Kidney glomerular epithelial cell (primary cell): ENCODE measurements at regions not wholly inside any gene's neighbourhood (a gene's known extent, or its start where the extent isn't known, plus 50 kb on each side); places are given as distances from the start of the nearest gene placed in this dataset.

Source experiments
- DNase-seq: peaks from one replicate; lab custom pipeline; 2025; lab: John Stamatoyannopoulos, UW

DNA sequence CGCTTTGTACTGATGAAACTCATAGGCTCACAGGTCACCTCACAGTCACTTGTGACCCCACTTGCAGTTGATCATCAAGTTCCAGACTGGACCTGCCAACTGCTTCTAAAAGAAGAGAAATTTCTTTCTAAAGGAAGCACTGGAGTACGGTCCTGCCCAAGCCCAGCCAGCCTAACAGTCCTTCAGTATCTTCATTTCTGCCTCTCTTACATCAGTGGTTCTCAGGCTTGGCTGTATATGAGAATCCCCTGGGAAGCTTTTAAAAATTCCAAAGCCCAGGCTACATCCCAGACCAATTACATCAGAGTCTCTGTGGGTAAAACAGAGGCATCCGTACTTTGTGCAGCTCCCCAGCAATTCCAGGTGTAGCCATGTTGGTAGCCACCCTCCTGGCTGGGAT, 282.1 kb downstream of the NFIB start:
- no peak for DNase-seq

DNA sequence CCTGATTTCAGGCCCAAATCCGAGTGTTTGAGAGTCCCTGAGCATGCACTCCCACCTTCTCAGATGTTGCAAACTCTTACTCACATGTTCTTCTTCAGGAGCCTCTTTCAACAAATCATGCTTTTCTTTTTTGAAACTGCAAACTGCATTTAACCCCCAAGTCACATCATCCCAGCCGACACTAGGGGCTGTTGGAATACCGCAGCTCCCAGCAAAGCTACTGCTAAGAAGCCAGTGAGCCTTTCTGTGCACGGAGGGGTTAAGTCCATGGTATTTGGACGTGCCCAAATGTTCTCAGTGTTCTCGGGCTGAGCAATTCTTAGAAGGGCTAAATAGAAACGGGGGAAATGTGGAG, 282.9 kb downstream of the NFIB start:
- DNase-seq = no peak

DNA sequence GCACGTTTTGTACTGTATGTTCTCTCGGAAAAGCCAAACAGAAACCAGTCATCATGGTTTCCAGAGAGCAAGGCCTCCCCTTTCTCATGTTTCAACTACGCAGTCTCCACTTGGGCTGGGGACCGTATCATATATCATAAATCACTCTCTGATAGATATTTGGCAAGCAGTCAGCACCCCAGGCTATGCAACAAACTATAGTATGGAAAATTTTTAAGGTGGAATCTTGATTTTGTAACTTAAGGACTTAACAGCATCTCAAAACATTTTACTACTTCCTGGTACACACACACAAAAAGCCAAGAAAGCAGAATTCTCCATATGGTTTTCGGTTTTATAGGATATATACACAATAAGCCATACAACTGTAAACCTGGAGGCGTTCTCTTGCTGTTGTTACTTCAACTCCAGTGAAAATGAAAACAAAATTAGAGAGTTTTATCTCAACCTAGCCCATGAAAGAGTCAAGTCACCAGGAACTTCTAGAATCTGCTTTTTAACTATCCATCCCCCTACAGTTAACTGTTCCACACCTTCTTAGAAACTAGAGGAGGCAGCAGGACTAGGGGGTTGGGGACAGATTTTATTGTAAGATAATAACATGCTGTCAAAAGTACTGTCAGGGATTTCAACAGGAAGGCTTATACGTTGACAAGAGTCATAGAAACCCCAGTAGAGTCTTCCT, 283.4 kb downstream of the NFIB start:
- DNase-seq = no peak

DNA sequence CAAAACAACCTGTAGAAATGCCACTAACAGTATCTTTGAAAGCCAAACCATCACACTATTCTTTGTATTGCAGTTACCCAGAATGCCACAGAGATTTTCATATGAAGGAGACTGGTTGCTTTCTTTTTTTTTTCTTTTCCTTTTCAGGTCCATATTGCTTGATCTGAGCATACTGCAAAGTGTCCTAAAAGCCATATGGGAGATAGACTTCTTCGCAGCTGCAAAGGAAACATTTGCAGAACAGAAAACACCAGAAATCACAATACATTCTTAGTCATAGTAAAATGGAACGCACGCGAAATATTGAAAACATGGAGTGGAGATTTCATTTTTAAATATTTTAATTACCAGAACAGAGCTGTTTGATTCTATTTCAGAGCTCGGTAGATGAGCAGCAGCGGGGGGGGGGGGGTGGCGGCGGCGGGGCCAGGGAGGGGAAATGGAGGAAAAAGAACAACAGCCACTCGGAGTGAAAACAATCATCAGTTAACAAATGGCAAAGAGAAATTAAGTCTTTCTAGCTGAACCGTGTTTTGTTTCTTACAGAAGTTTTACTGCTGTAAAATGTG, 284.1 kb downstream of the NFIB start:
- no peak for DNase-seq

DNA sequence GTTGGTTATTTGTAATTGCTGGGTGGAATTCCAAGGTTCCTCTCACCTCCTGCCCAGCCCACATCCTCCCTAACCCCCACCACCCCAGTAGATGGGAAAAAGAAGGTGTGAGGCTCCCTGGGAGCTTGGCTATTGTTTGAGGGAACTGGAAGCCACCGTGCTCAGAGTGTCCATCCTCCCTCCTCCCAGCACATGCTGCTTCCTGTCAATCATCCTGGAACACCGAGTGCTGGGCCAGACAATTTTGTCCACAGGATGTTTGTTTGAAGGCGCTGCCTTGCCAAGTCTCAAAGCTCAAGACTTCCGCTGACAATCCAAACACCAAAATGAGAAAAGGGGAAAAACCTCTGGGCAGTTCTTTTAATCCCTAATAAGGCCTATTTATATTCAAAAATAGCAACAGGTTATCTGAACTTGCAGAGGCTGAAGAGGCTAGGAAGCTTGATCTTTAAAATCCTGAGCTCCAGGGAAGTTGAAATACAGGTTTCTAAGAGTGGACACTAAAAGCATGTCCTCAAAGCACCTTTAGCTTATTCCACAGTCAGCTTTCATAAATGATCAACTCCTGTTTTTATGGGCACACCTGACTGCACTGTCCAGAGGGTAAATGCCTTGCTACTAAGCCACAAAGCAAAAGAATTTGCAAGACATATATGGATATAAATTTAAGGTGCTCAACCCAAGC, 286.7 kb downstream of the NFIB start:
- no peak for DNase-seq

DNA sequence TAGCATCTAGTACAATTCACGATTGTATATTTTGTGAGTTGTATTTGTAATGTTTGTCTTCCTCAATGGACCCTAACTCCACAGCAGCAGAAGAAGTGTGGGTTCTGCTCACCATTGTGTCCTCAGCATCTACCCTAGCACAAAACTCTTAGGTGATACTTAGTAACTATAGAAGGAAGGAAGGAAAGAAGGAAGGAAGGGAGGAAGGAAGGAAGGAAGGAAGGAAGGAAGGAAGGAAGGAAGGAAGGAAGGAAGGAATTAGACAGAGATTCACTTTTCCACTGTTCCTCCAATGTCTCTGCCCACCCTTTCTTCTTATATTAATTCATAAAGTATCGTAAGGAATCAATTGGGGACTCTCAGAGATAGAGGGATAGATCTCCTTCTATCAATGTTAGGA, 288.2 kb downstream of the NFIB start:
- no peak for DNase-seq

DNA sequence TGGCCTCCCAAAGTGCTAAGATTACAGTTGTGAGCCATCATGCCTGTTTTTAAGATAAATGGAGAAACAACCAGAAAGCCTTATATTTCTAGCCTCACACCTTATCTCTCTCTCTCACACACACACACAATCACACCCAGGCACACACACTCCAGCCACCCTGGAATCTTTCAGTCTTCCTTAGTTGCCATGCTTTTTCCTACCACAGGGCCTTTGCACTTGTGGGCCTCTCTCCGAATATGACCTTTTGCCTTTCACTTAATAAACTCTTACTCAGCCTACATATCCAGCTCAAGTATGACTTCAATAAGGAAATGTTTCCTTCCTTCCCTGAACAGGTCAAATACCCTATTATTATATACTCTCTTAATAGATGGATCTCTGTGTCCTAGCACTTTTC, 290.7 kb downstream of the NFIB start:
- no peak for DNase-seq

DNA sequence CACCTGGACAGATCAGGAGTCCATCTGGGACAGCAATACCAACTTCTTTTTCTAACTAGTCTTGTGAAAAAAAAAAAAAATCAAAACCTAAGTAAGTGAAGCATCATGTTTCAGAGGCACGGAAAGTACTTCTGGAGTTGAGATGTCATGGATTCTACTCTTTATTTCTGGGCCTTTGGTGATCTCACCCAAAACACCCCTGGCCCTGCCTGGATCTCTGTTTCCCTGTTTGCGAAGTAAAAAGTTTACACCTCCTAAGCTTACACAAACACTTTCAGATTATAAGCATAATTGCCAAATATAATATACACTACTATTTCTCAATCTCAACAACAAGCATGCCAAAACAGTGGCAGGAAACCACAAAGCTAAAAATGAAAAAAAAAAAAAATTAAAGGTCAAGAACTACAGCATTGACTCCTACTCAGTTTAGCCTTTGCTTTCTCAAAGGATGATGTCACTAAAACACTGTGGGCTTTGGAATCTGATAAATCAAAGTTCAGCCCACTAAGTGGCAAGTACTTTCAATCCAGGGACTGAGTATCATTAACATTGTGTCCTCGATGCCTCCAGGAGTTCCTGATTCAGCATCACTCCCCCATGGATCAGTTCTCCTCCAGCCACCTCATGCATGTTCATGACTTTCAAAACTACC, 291.9 kb downstream of the NFIB start:
- no peak for DNase-seq

DNA sequence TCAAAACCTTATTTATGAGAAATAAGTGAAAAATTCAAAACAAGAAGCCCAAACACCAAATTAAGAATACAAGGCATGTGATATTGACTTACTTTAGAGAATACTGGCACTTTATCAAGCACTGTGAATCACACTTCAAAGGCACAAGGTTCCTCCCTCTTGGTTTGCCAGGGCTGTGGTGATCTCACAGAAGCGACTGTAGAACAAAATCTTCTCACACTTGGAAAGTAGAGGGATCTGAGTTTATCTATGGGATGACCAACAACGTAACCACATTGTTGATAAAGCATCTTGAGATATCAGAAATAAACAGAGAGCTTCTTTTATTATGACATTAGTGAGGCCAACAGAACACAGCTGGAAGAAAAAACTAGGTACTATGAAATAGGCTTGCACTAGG, 295.9 kb downstream of the NFIB start:
- DNase-seq = peak; percentile 15

DNA sequence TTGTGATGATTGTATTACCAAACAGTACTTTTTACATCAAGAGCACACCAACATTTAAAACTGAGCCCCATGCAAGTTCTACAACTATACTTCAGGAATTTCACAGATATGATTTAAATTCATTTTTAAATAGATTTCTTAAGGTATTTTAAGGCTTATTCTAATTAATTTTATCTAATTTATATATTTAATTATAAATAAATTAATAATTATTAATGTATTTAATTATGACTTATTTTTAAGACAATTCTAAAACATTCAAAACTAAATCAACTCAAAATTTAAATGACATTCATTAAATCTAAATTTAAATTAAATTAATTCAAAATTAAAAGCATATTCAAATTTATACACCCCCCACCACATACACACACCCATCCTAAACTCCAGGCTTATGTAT, 299.2 kb downstream of the NFIB start:
- DNase-seq = no peak

DNA sequence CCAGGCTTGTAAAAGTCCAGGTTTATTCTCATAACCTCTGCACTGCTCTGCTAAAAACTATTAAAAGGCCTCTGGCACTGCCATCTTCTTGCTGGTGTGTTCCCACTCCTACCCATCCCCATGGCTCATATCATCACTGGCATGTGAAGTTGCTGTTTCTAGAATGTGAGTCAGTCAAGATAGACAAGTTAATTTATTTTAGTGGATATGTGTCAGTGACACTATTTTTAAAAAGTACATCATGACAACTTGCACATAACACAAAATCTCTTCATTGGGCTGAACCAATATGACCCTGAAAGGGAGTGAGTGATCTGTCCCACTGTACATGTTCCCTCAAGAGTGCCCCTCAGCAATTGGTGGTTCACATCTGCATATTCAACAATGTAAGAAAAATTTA, 299.7 kb downstream of the NFIB start:
- DNase-seq = no peak

DNA sequence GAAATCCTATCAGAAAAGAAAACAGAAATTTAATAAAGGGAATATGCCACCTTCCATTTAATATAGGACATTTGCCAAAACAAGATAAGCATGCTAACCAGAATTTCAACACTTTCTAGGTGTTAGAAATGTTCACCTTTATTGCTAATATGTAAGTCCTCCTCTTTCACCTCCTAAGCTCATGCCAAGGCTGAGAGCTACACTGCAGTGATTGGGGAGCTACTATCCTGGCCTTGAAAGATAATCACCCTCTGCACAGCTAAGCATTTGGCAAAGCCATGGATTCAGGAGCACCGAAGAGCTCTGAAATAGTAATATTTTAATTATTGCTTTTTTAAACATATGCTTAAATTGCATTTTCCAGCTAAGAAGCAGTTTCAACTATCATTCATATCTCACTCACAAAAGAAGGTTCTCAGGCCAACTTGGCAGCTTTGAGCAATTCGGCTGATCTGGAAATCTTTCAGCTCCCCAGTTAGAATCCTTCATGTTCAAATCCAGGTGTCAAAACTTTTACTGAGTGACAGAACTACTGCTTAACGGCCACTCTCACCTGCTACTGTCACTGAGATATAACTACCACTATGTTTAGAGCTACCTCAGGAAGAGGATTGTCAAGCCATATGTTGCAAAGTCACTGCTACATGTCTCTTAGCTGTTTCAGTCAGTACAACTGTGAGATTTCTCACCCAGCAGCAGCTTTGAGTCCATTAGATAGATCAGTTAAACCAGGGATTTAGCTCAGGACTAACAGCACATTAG, 302.0 kb downstream of the NFIB start:
- no peak for DNase-seq

DNA sequence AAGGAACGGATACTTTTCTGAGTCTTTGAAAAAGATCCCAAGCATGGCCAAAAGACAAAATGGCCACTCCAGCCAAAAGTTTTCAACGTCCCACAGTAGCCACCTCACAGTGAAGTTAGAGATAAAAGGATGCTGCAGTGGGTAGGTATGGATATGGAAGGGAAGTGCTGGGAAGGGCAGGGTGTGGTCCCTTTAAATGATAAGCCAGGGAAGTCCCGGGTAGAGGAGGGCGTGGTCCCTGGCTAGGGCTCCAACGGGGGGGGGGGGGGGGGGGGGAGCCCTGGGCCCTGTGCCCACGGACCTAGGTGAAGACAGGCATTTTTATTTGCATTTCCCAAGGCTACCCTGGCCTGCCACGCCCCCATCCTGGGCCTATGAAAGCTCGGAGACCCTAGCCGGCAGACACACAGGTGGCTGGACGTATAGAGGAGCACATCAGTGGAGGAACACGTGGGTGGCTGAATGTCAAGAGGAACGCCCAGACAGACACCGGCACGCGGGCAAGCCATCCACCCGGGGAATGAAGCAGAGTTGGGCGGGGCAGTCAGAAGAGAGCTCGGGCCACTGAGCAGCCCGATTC, 306.7 kb downstream of the NFIB start:
- DNase-seq = no peak

DNA sequence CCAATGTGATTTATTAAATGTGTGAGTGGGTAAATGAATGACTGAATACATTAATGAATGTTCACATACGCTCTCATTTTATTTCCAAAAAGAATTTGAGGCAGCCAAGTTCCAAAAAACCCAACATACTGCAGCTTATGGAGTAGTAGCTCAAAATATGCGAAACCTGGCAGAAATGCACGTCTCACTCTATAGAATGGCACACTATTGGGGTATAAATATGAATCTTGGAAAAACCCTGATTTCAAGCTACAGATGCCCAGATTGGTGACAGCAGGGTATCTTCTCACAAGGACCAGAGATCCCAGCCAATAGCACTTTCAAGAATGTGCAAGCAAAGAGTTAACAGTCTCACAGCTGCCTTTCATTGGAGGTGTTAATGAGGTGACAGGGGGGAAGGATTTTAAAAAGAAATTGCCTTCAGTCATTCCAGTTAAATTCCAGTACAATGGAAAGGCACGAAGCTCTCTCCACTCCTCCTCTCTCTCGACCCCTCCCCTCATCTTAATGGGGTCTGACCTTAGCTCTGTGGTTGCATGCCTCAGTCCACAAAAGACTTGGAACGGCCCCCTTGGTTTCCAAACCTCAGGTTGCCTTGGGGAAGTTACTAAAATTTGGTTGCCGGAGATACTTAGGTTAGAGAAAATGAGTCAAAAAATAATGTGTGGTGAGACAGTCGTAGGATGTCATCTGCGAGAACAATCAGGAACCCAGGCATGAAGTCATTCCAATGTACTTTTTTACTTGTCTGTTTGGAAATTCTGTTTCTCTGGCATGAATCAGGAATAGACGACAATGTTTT, 307.4 kb downstream of the NFIB start:
- no peak for DNase-seq

DNA sequence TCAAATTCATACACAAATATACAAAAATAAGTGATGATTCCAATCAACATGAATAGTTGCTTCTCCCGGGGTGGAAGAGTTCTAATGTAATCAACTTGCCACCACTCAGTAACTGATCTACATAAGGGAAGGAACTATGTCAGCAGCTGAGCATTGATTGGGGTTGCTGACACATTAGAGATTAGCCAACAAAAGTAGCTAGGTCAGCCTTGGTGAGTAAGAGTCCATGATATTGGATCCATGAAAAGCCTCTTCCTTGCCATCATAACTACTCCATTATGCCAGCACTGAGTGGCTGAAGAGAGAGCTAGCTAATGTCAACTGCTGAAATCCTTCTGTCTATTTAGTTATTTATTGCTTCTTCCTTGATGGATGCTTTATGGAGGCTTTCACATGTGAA, 309.8 kb downstream of the NFIB start:
- no peak for DNase-seq

DNA sequence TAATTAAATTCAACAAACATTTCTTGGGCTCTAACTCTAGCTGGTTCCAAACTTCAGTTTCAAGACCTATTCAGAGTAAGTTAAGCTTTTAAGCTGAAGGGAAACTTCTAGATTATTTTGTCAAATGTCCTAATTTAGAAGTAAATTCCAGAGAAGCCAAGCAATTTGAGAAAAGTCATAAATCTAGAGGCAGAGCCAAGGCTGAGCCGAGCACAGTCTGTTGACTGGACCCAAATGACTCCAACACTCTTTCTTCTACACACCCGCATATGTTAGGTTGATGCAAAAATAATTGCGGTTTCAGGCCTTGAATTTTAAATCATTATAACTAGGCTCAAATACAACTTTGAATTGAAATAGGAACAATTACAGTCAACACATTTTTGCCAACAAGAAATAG, 319.7 kb downstream of the NFIB start:
- DNase-seq = no peak

DNA sequence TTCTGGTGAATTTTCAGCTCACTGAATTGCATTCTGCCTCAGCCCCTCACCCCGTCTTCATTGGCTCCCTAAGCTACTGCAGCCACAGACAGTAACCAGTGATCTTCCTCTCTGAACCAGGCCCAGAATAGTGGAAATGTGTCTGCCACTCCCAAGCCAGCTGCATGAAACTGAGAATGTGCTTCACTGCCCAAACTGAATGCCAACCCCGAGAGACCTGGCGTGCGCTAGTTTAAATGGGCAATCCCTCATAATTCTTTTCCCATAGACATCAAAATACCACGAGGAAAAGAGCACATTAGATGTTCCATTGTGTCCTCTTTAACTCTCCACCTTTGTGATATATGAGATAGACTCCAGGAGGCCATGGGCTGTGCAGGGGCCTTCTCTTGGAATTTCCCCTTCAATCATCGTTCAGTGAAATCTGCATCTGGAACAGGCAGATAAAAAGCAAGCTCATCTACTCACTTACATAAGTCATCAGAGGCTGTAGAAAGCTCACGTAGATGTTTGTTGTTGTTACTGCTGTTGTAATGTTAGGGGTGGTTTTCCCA, 320.2 kb downstream of the NFIB start:
- DNase-seq = no peak

DNA sequence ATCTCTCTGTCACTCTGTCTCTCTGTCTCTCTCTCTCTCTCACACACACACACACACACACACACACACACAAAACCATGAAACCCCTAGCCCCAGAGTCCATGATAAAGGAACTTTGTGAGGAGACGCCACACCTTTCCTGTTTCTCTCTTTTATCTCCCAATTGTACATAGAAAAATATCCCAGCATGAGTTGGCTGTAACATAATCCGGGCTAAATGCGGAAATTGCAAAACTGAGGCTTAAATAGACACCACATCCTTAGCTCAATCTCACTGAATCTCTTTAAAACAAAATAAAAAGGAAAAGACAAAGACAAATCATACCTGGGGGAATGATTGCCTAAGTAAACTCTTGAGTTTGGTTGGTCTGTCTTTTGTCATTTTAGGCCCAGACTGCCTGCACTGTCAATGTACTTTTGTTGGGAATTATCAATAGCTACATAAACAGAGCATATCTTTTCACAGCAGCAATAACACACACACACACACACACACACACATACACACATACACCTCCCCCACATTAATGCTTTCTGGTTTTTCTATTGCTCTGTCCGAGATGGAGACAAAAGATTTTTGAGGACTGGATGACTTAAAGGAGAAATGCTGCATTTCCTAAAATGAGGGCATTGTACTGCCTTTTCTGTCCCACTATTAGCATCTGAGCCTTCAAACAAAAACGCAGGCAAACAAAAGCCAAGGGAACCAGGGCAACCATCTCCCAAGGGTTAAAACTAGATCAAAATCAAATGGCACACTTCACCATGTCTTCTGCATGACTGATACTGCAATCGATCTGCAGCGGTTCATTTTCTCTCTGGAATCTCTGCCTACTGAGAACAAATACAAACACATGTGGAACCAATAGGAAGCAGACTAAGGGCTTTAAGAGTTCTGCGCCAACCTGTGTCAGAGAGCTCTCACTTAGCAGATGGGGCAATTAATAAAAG, 321.5 kb downstream of the NFIB start:
- DNase-seq = no peak

DNA sequence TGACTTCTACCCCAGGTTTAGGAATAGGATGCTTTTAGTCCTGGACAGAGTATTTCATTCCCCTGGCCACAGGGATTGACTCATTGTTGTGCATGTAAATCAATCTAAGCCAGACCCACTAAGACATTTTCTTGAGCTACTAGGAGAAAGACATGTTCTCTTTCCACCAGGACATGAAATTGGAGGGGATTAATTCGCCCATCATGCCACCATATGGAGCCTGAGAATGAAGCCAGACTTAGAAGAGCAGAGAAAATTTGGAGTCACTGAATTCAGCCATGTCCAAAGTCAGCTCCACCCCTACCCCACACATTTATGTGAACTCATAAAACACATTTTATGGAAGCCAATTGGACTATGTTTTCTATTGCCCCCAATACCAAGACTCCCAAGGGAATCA, 322.5 kb downstream of the NFIB start:
- no peak for DNase-seq

DNA sequence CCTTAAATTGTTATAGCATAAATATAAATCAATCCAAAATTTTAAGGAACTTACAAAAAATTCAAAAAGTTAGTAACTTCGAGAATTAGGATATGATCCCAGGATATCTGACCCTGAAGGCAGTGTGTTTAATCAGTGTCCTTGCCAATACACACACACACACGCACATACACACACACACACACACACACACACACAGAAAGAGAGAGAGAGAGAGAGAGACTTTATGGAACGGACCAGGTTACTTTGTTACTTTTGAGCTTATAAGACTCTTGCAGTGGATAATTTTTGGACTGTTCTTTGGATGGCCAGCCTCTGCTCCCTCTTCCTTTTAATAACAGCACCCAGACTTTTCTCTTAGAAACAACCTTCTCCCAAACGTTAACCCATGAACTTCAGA, 322.9 kb downstream of the NFIB start:
- no peak for DNase-seq
